WTC11 (cell line): ENCODE measurements at regions not wholly inside any gene's neighbourhood (a gene's known extent, or its start where the extent isn't known, plus 50 kb on each side); places are given as distances from the start of the nearest gene placed in this dataset.
"Not testable (repeated sequence)": the region's sequence is repeated elsewhere in the genome, so short reads cannot be mapped to it uniquely, and the experiment has no call there.

ENCODE experiments used
- AR ChIP-seq: fragments of 250-450 bp; sonication (Bioruptor Pico); IDR thresholded peaks from 2 replicates; pipeline ENCODE4 v1.9.0; 2021; ENCODE audit warnings: mild to moderate bottlenecking
- ATF2 ChIP-seq: sonication (generic); formaldehyde crosslinking; IDR thresholded peaks from 2 replicates; pipeline ENCODE4 v1.8.1; 2022; ENCODE audit warnings: low read depth, missing genetic modification reagents, borderline replicate concordance
- CDX4 ChIP-seq: fragments of 250-450 bp; sonication (Bioruptor Pico); IDR thresholded peaks from 2 replicates; pipeline ENCODE4 v1.9.0; 2021; ENCODE audit warnings: moderate library complexity, mild to moderate bottlenecking, inconsistent platforms, borderline replicate concordance
- CREB1 ChIP-seq: sonication (generic); formaldehyde crosslinking; IDR thresholded peaks from 2 replicates; pipeline ENCODE4 v1.8.0; 2023; ENCODE audit warnings: mild to moderate bottlenecking, missing genetic modification reagents
- CTCF ChIP-seq: fragments of 200-600 bp; IDR thresholded peaks from 2 replicates; pipeline ENCODE4 v1.8.0; 2022; ENCODE audit warnings: antibody characterized with exemption
- ETV6 ChIP-seq: sonication (generic); formaldehyde crosslinking; IDR thresholded peaks from 2 replicates; pipeline ENCODE4 v1.8.1; 2022; ENCODE audit warnings: mild to moderate bottlenecking, missing genetic modification reagents
- MLX ChIP-seq: sonication (generic); formaldehyde crosslinking; IDR thresholded peaks from 2 replicates; pipeline ENCODE4 v1.8.1; 2023; ENCODE audit warnings: mild to moderate bottlenecking, missing genetic modification reagents, moderate library complexity
- NFE2L1 ChIP-seq: sonication (generic); formaldehyde crosslinking; IDR thresholded peaks from 2 replicates; pipeline ENCODE4 v1.8.1; 2023; ENCODE audit warnings: missing genetic modification reagents
- NFYB ChIP-seq: sonication (generic); formaldehyde crosslinking; conservative IDR thresholded peaks from 2 replicates; pipeline ENCODE4 v1.8.0; 2022; ENCODE audit warnings: low read depth, missing genetic modification reagents
- PRRX2 ChIP-seq: fragments of 250-450 bp; sonication (Bioruptor Pico); IDR thresholded peaks from 2 replicates; pipeline ENCODE4 v1.8.0; 2021; ENCODE audit warnings: mild to moderate bottlenecking
- RORB ChIP-seq: fragments of 250-450 bp; sonication (Bioruptor Pico); IDR thresholded peaks from 2 replicates; pipeline ENCODE4 v1.9.0; 2021; ENCODE audit warnings: mild to moderate bottlenecking

- not testable (repeated sequence) for TF ChIP-seq PRRX2 (CRISPR knock-in tag); CTCF; MLX (CRISPR knock-in tag); ETV6; RORB (CRISPR knock-in tag); NFE2L1 (CRISPR knock-in tag); CREB1 (CRISPR knock-in tag); ATF2 (CRISPR knock-in tag); CDX4; AR (CRISPR knock-in tag); NFYB (CRISPR knock-in tag)
Measured at GRCh38 chr6:88420967-88421488, 254.9 kb upstream of the CNR1 start.
